GM23248 (cell line): ENCODE measurements at regions not wholly inside any gene's neighbourhood (a gene's known extent, or its start where the extent isn't known, plus 50 kb on each side); places are given as distances from the start of the nearest gene placed in this dataset.

ENCODE experiments used
- DNase-seq: peaks from one replicate; pipeline ENCODE4 v3.0.0-alpha.2; 2015
- H2AFZ ChIP-seq: fragments of 200-600 bp; sonication (generic); 2 replicates; pipeline ENCODE4 v1.6.1; 2016; ENCODE audit warnings: antibody characterized with exemption
- H3F3A ChIP-seq: fragments of 200-600 bp; sonication (generic); 2 replicates; pipeline ENCODE4 v1.6.1; 2016; ENCODE audit warnings: mild to moderate bottlenecking, antibody characterized with exemption, mixed run types; ENCODE audit not compliant: insufficient read depth
- H3K27ac ChIP-seq: fragments of 200-600 bp; sonication (generic); 2 replicates; pipeline ENCODE4 v1.5.1; 2016; ENCODE audit warnings: mild to moderate bottlenecking
- H3K27me3 ChIP-seq: fragments of 200-600 bp; sonication (generic); replicated peaks from 2 replicates; pipeline ENCODE4 v1.6.1; 2016; ENCODE audit warnings: mild to moderate bottlenecking; ENCODE audit not compliant: insufficient read depth
- H3K36me3 ChIP-seq: fragments of 200-600 bp; sonication (generic); 2 replicates; pipeline ENCODE4 v1.6.1; 2016; ENCODE audit warnings: low read depth, mild to moderate bottlenecking
- H3K4me1 ChIP-seq: fragments of 200-600 bp; sonication (generic); 2 replicates; pipeline ENCODE4 v1.6.1; 2016; ENCODE audit warnings: mild to moderate bottlenecking; ENCODE audit not compliant: insufficient read depth
- H3K4me2 ChIP-seq: fragments of 200-600 bp; sonication (generic); one replicate; pipeline ENCODE4 v1.6.1; 2016; ENCODE audit warnings: mild to moderate bottlenecking; ENCODE audit not compliant: unreplicated experiment
- H3K4me3 ChIP-seq: fragments of 200-600 bp; sonication (generic); 2 replicates; pipeline ENCODE4 v1.5.1; 2016; ENCODE audit warnings: mild to moderate bottlenecking
- H3K79me2 ChIP-seq: fragments of 200-600 bp; sonication (generic); 2 replicates; pipeline ENCODE4 v1.6.1; 2016; ENCODE audit warnings: mild to moderate bottlenecking; ENCODE audit not compliant: insufficient read depth
- H3K9ac ChIP-seq: fragments of 200-600 bp; sonication (generic); 2 replicates; pipeline ENCODE4 v1.6.1; 2016; ENCODE audit warnings: mild to moderate bottlenecking
- H3K9me2 ChIP-seq: fragments of 200-600 bp; sonication (generic); 2 replicates; pipeline ENCODE4 v1.6.1; 2016; ENCODE audit warnings: mixed run types, mild to moderate bottlenecking, moderate library complexity; ENCODE audit not compliant: insufficient read depth
- H3K9me3 ChIP-seq: fragments of 200-600 bp; sonication (generic); one replicate; pipeline ENCODE4 v1.6.1; 2017; ENCODE audit warnings: low read depth
- H4K20me1 ChIP-seq: fragments of 200-600 bp; sonication (generic); 2 replicates; pipeline ENCODE4 v1.6.0; 2016; ENCODE audit not compliant: insufficient read depth
- EZH2 ChIP-seq: fragments of 200-600 bp; sonication (generic); IDR thresholded peaks from 2 replicates; pipeline ENCODE4 v1.6.1; 2018; ENCODE audit warnings: antibody characterized with exemption, mild to moderate bottlenecking; ENCODE audit not compliant: insufficient read depth, poor library complexity, severe bottlenecking
- EZH2phosphoT487 ChIP-seq: fragments of 200-600 bp; sonication (generic); IDR thresholded peaks from 2 replicates; pipeline ENCODE4 v1.6.1; 2018; ENCODE audit warnings: antibody characterized with exemption, moderate library complexity, mild to moderate bottlenecking, low read depth; ENCODE audit not compliant: insufficient read depth
- WGBS, 2 experiments: methylation state at CpG; one replicate each; pipeline ENCODE4 v1.1.6; 2015 to 2017; ENCODE audit warnings: low lambda C conversion rate in 2 of 2, low coverage in 1 of 2; ENCODE audit errors: missing lambda C conversion rate in 2 of 2; 5-methylcytosine and 5-hydroxymethylcytosine counted together
- in situ Hi-C: fragments of 300-500 bp; cut with MboI; formaldehyde crosslinking; loops from 2 replicates; pipeline ENCODE4 v1.15.0; 2020

DNA sequence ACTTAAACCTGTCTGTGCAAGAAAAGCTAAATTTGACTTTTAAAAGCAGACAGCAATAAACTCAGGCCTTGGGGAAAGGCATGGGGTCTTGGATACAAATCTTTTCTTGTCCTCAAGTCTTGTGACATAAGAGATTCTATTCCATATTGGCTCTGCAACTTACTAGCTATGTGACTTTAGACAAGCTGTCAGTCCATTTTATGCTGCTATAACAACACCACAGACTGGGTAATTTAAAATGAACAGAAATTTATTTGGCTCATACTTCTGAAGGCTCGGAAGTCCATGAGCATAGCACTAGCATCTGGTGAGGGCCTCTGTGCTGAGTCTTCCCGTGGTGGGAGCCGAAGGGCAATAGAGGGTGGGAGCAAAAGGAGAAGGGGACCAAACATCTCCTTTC, 246.0 kb upstream of the MOCS1 start:
- 5 to 7% methylated on average over 3 of the region's 3 CpGs for WGBS, 2 experiments
- H3K9me3 ChIP-seq, result no peaks in the 10 kb centered on the region
- no peak overlapping the region for H3K9ac ChIP-seq
- in situ Hi-C loops, result no loop called here
- H3K4me1 ChIP-seq, result no peaks in the 10 kb centered on the region
- H3F3A ChIP-seq, result no peaks in the 10 kb centered on the region
- H2AFZ ChIP-seq, result no peak overlapping the region
- no peaks in the 10 kb centered on the region for H3K27me3 ChIP-seq
- no peak overlapping the region for H3K4me3 ChIP-seq
- TF ChIP-seq EZH2phosphoT487, result no peak
- no peak for TF ChIP-seq EZH2
- no peaks in the 10 kb centered on the region for H3K9me2 ChIP-seq
- no peaks in the 10 kb centered on the region for H3K79me2 ChIP-seq
- no peak overlapping the region for H3K4me2 ChIP-seq
- no peaks in the 10 kb centered on the region for H4K20me1 ChIP-seq
- H3K27ac ChIP-seq, result no peak overlapping the region
- no peak for DNase-seq
- no peaks in the 10 kb centered on the region for H3K36me3 ChIP-seq

DNA sequence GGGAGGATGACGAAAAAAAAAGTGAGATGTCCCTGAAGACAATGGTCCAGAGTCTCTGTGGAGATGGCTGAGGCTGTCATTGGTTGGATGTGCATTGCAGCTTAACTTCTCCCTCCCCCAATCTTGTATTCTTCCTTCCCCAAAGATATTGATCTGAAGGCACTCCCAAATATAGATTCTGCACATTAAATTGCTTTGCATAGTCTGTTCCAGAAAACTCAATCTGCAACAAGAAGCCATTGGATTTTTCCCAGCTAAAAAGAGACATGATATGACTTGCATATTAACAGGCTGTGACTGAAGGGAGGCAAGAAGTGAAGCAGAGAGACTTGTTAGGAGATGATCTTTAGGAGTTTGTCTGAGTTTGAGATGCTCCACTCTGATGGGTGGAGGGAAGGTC, 245.2 kb upstream of the MOCS1 start:
- no peaks in the 10 kb centered on the region for H3F3A ChIP-seq
- no peaks in the 10 kb centered on the region for H3K27me3 ChIP-seq
- no peak overlapping the region for H3K4me2 ChIP-seq
- no peaks in the 10 kb centered on the region for H3K9me3 ChIP-seq
- H3K4me3 ChIP-seq, result no peak overlapping the region
- no peak overlapping the region for H2AFZ ChIP-seq
- no peaks in the 10 kb centered on the region for H3K36me3 ChIP-seq
- no peak overlapping the region for H3K27ac ChIP-seq
- H3K4me1 ChIP-seq, result no peaks in the 10 kb centered on the region
- H3K9me2 ChIP-seq, result no peaks in the 10 kb centered on the region
- H3K79me2 ChIP-seq, result no peaks in the 10 kb centered on the region
- WGBS, 2 experiments, result 19 to 20% methylated on average over 1 of the region's 1 CpG
- in situ Hi-C loops, result no loop called here
- no peak overlapping the region for H3K9ac ChIP-seq
- H4K20me1 ChIP-seq, result no peaks in the 10 kb centered on the region
- no peak for DNase-seq
- TF ChIP-seq EZH2phosphoT487 (no peak), EZH2 (no peak)

DNA sequence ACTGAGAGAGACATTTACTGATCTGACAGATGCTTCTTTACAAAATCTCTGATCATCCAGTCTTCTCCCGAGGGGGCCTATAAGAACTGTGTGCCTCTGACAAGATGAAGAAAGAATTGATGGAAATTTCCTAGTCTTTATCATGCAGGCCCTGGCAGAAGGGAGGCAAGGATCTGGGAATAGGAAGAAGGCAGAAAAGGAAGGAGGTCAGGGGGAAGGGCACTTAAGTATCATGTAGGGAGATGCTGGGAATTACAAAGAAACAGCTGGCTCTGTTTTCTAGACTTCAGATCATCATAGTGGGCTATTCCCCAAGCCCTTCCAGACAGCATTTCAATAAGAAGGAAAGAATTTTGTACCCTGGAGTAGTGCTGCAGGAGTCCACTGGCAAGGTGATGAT, 243.3 kb upstream of the MOCS1 start:
- H3K4me3 ChIP-seq, result no peak overlapping the region
- H3K27ac ChIP-seq, result no peak overlapping the region
- H3F3A ChIP-seq, result no peaks in the 10 kb centered on the region
- no peaks in the 10 kb centered on the region for H3K27me3 ChIP-seq
- 18 to 26% methylated on average over 1 of the region's 1 CpG for WGBS, 2 experiments
- H3K9me2 ChIP-seq, result no peaks in the 10 kb centered on the region
- no peaks in the 10 kb centered on the region for H4K20me1 ChIP-seq
- H2AFZ ChIP-seq, result no peak overlapping the region
- DNase-seq, result no peak
- no peaks in the 10 kb centered on the region for H3K9me3 ChIP-seq
- no peaks in the 10 kb centered on the region for H3K79me2 ChIP-seq
- in situ Hi-C loops, result no loop called here
- H3K36me3 ChIP-seq, result no peaks in the 10 kb centered on the region
- no peak overlapping the region for H3K4me2 ChIP-seq
- no peak for TF ChIP-seq EZH2phosphoT487
- no peak for TF ChIP-seq EZH2
- H3K4me1 ChIP-seq, result no peaks in the 10 kb centered on the region
- H3K9ac ChIP-seq, result no peak overlapping the region

GRCh38 chr6:40176152-40176551, 241.9 kb upstream of the MOCS1 start:
- in situ Hi-C loops, result no loop called here
- Histone ChIP-seq H3K9me2 (no peaks in the 10 kb centered on the region), H3K27ac (no peak overlapping the region), H3K9ac (no peak overlapping the region), H4K20me1 (no peaks in the 10 kb centered on the region), H3K79me2 (no peaks in the 10 kb centered on the region), H3K4me1 (no peaks in the 10 kb centered on the region), H2AFZ (no peak overlapping the region), H3F3A (no peaks in the 10 kb centered on the region), H3K4me3 (no peak overlapping the region), H3K9me3 (no peaks in the 10 kb centered on the region), H3K27me3 (no peaks in the 10 kb centered on the region), H3K36me3 (no peaks in the 10 kb centered on the region), H3K4me2 (no peak overlapping the region)
- no peak for TF ChIP-seq EZH2
- no peak for TF ChIP-seq EZH2phosphoT487
- WGBS, 2 experiments, result 0 to 1% methylated on average over 5 of the region's 5 CpGs
- DNase-seq, result no peak

DNA sequence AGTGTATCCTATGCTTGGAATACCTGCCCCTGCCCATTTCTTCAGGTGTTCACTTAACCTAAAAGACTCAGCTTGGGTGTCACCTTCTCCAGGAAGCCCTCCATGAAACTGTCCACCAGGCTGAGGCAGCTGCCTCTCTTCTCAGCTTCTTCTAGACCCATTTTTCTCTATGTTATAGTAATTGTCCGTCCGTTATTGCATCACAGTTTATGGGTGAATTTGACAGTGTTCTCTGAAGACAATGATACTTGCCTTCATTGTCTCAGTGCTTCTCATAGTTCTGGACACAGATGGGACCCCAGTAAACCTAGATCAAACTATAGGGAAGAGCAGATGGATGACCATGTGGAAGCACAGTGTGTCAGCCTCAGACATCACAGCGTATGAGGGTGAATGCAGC, 238.0 kb upstream of the MOCS1 start:
- WGBS, 2 experiments, result 59 to 66% methylated on average over 3 of the region's 3 CpGs
- H3F3A ChIP-seq, result no peaks in the 10 kb centered on the region
- H3K36me3 ChIP-seq, result no peaks in the 10 kb centered on the region
- no peaks in the 10 kb centered on the region for H3K79me2 ChIP-seq
- no peaks in the 10 kb centered on the region for H4K20me1 ChIP-seq
- no peak overlapping the region for H3K4me2 ChIP-seq
- H3K9ac ChIP-seq, result no peak overlapping the region
- H2AFZ ChIP-seq, result no peak overlapping the region
- no peaks in the 10 kb centered on the region for H3K4me1 ChIP-seq
- no peak for TF ChIP-seq EZH2
- no peak for TF ChIP-seq EZH2phosphoT487
- H3K9me3 ChIP-seq, result no peaks in the 10 kb centered on the region
- no peaks in the 10 kb centered on the region for H3K27me3 ChIP-seq
- H3K4me3 ChIP-seq, result no peak overlapping the region
- DNase-seq, result no peak
- H3K27ac ChIP-seq, result no peak overlapping the region
- in situ Hi-C loops, result no loop called here
- no peaks in the 10 kb centered on the region for H3K9me2 ChIP-seq
